ENCODE measurements at regions not wholly inside any gene's neighbourhood (a gene's known extent, or its start where the extent isn't known, plus 50 kb on each side); places are given as distances from the start of the nearest gene placed in this dataset.

DNA sequence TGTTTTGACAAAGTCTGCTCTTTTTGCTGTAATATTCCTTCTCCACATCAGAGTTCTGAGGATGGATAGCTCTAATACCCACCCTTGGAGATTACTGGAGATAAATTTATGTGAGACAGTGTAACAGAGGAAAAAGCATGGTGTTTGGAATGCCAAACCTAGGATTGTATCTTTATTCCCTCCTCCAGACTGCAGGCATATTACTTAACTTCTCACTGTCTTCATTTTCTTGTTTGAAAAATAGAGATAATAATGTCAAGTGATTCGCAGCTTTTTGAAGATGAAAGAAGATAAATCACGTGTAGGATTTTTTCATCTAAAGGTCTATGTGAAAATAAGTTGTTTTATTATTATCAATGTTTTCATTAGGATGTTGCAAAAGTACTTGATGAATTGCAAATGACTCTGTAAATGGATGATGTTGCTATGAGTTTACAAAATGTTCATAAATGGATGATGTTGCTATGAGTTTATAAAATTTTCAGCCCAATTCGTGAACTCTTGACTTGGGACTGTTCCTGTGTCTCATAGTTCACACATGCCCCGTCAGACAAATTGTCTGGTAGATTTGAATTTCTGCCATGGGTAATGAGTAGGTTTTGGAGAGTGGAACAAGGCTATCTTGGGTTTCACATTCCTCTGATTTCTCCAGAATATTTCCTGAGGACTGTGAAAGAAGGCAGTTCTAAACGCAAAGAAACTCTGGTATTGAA lies 113.1 kb upstream of the IGFBP3 start:
- ATAC-seq (ENCODE audit: low read depth in 2 of 2) (no peak), DNase-seq (no peak)
- no peak overlapping the region for H3K27ac ChIP-seq (ENCODE audit: insufficient read depth, low read length, poor library complexity, severe bottlenecking)
- H3K27ac Mint-ChIP-seq = no peak overlapping the region
- no peaks in the 10 kb centered on the region for H3K27me3 ChIP-seq (ENCODE audit: control insufficient read depth, insufficient read depth, low read length)
- H3K9me3 Mint-ChIP-seq = no peaks in the 10 kb centered on the region
- no peaks in the 10 kb centered on the region for H3K36me3 ChIP-seq (ENCODE audit: control insufficient read depth, insufficient read depth, low read length)
- no peaks in the 10 kb centered on the region for H3K4me1 ChIP-seq (ENCODE audit: control insufficient read depth, insufficient read depth, low read length, poor library complexity, severe bottlenecking)
- H3K4me3 ChIP-seq (ENCODE audit: low read depth, low read length) = no peak overlapping the region
- H3K27me3 Mint-ChIP-seq = no peaks in the 10 kb centered on the region
- H3K4me3 Mint-ChIP-seq = no peak overlapping the region
- no peaks in the 10 kb centered on the region for H3K36me3 Mint-ChIP-seq
- H3K9me3 ChIP-seq (ENCODE audit: control insufficient read depth in 2 of 2, low read length in 2 of 2) = no peaks in the 10 kb centered on the region
- no peaks in the 10 kb centered on the region for H3K4me1 Mint-ChIP-seq

GRCh38 chr7:46033592-46033991 lies 112.5 kb upstream of the IGFBP3 start:
- H3K4me1 ChIP-seq (ENCODE audit: control insufficient read depth, insufficient read depth, low read length, poor library complexity, severe bottlenecking) = no peaks in the 10 kb centered on the region
- no peaks in the 10 kb centered on the region for H3K27me3 ChIP-seq (ENCODE audit: control insufficient read depth, insufficient read depth, low read length)
- H3K27ac Mint-ChIP-seq = no peak overlapping the region
- H3K4me3 ChIP-seq (ENCODE audit: low read depth, low read length) = no peak overlapping the region
- H3K27ac ChIP-seq (ENCODE audit: insufficient read depth, low read length, poor library complexity, severe bottlenecking) = no peak overlapping the region
- H3K4me1 Mint-ChIP-seq = no peaks in the 10 kb centered on the region
- H3K4me3 Mint-ChIP-seq = no peak overlapping the region
- no peaks in the 10 kb centered on the region for H3K36me3 ChIP-seq (ENCODE audit: control insufficient read depth, insufficient read depth, low read length)
- H3K27me3 Mint-ChIP-seq = no peaks in the 10 kb centered on the region
- DNase-seq = no peak
- H3K9me3 ChIP-seq (ENCODE audit: control insufficient read depth in 2 of 2, low read length in 2 of 2) = no peaks in the 10 kb centered on the region
- H3K9me3 Mint-ChIP-seq = no peaks in the 10 kb centered on the region
- H3K36me3 Mint-ChIP-seq = no peaks in the 10 kb centered on the region
- ATAC-seq (ENCODE audit: low read depth in 2 of 2) = no peak

DNA sequence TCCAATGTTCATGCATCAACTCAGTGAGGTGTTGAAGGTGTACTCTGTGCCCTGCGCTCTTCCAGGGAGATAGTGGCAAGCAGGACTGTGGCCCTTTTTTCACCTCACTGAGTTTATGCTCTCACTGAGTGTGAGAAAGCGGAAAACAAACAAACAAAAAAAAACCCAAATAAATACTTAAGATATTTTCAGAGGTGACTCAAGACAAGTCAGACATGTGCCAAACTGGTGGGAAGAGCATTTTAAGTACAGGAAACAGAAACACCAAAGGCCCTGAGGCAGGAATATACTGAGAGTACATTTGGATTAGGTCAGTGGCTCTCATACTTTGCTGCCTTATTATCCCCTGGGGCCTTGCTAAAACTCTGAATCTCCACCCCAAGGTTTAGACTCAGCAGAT lies 111.9 kb upstream of the IGFBP3 start:
- Mint-ChIP-seq H3K27me3 (no peaks in the 10 kb centered on the region), H3K36me3 (no peaks in the 10 kb centered on the region), H3K9me3 (no peaks in the 10 kb centered on the region), H3K4me1 (no peaks in the 10 kb centered on the region), H3K4me3 (no peak overlapping the region), H3K27ac (no peak overlapping the region)
- Histone ChIP-seq H3K27ac (ENCODE audit: insufficient read depth, low read length, poor library complexity, severe bottlenecking) (no peak overlapping the region), H3K36me3 (ENCODE audit: control insufficient read depth, insufficient read depth, low read length) (no peaks in the 10 kb centered on the region), H3K4me1 (ENCODE audit: control insufficient read depth, insufficient read depth, low read length, poor library complexity, severe bottlenecking) (no peaks in the 10 kb centered on the region), H3K27me3 (ENCODE audit: control insufficient read depth, insufficient read depth, low read length) (no peaks in the 10 kb centered on the region), H3K4me3 (ENCODE audit: low read depth, low read length) (no peak overlapping the region), H3K9me3 (ENCODE audit: control insufficient read depth in 2 of 2, low read length in 2 of 2) (no peaks in the 10 kb centered on the region)
- no peak for ATAC-seq (ENCODE audit: low read depth in 2 of 2)
- no peak for DNase-seq

DNA sequence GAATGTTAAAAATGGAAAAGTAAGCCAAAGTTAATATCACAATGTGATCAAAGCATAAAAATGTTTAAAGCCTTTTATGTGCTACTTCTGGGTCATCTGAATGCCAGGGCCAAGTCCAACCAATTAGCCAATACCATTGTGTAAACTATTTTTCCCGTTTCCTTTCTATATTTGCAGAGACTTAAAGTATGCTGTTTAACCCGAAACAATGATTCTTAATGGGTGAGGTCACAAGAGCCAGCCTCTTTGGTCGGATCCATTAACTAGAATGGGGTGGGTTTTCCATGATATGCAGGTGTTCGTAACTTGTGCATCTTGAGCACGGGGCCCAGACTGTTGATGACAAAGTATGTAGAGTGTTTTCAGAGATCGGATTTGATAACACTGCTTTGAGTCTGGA lies 111.3 kb upstream of the IGFBP3 start:
- Histone ChIP-seq H3K36me3 (ENCODE audit: control insufficient read depth, insufficient read depth, low read length) (no peaks in the 10 kb centered on the region), H3K4me3 (ENCODE audit: low read depth, low read length) (no peak overlapping the region), H3K27ac (ENCODE audit: insufficient read depth, low read length, poor library complexity, severe bottlenecking) (no peak overlapping the region), H3K27me3 (ENCODE audit: control insufficient read depth, insufficient read depth, low read length) (no peaks in the 10 kb centered on the region), H3K9me3 (ENCODE audit: control insufficient read depth in 2 of 2, low read length in 2 of 2) (no peaks in the 10 kb centered on the region), H3K4me1 (ENCODE audit: control insufficient read depth, insufficient read depth, low read length, poor library complexity, severe bottlenecking) (no peaks in the 10 kb centered on the region)
- no peak overlapping the region for H3K27ac Mint-ChIP-seq
- DNase-seq (no peak), ATAC-seq (ENCODE audit: low read depth in 2 of 2) (no peak)
- H3K27me3 Mint-ChIP-seq = no peaks in the 10 kb centered on the region
- H3K4me3 Mint-ChIP-seq = no peak overlapping the region
- H3K36me3 Mint-ChIP-seq = no peaks in the 10 kb centered on the region
- H3K9me3 Mint-ChIP-seq = no peaks in the 10 kb centered on the region
- no peaks in the 10 kb centered on the region for H3K4me1 Mint-ChIP-seq

DNA sequence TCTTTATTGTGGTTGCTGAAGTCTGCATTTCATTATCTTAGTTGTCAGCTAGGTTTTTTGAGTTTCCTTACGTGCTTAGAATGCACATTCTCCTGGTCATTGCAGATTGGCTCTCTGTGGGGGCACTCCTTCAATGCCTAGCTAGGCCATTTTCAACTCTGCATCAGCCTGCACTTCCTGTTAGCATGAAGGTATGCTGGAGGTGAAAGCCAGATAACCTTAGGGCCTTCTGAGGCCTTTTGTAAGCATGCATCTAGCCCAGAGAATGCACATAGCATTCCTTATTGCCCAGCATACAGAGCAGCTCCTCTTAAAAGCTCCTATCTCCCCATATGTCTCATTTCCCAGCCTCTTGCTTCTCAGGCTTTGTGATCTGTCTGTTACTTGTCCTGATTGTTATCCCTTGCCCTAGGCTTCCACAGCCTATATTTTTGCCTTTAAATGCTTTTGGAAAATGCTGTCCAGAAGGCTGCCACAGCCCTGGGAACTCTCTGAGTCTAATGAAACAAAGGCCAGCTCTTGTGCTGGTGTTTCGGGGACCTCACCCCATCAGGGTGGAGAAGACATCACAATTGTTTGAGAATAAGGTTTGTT lies 108.1 kb upstream of the IGFBP3 start:
- H3K27me3 ChIP-seq (ENCODE audit: control insufficient read depth, insufficient read depth, low read length) = no peaks in the 10 kb centered on the region
- H3K4me3 Mint-ChIP-seq = no peak overlapping the region
- H3K27me3 Mint-ChIP-seq = peaks cover 4% of the 10 kb centered on the region
- no peaks in the 10 kb centered on the region for H3K36me3 ChIP-seq (ENCODE audit: control insufficient read depth, insufficient read depth, low read length)
- DNase-seq (no peak), ATAC-seq (ENCODE audit: low read depth in 2 of 2) (no peak)
- no peaks in the 10 kb centered on the region for H3K4me1 Mint-ChIP-seq
- no peak overlapping the region for H3K27ac Mint-ChIP-seq
- no peak overlapping the region for H3K4me3 ChIP-seq (ENCODE audit: low read depth, low read length)
- H3K9me3 ChIP-seq (ENCODE audit: control insufficient read depth in 2 of 2, low read length in 2 of 2) = no peaks in the 10 kb centered on the region
- H3K36me3 Mint-ChIP-seq = no peaks in the 10 kb centered on the region
- H3K27ac ChIP-seq (ENCODE audit: insufficient read depth, low read length, poor library complexity, severe bottlenecking) = no peak overlapping the region
- no peaks in the 10 kb centered on the region for H3K4me1 ChIP-seq (ENCODE audit: control insufficient read depth, insufficient read depth, low read length, poor library complexity, severe bottlenecking)
- H3K9me3 Mint-ChIP-seq = no peaks in the 10 kb centered on the region

DNA sequence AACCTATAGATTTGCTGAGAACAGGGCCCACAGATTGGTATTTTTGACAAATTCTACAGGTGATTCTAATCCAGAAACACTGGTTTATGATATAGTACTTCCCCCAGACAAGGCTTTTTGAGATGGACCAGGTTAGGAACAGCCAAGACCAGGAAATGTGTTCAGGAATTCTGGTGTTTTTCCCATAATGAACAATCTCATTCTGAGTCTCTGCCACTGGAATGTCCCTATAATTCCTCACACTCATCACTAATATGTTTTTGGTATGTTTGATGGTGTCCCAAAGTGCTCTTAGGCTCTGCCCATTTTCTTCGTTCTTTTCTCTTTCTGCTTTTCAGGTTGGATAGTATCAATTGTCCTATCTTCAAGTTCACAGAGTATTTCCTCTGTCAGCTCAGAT lies 107.2 kb upstream of the IGFBP3 start:
- H3K9me3 Mint-ChIP-seq = no peaks in the 10 kb centered on the region
- Histone ChIP-seq H3K27ac (ENCODE audit: insufficient read depth, low read length, poor library complexity, severe bottlenecking) (no peak overlapping the region), H3K36me3 (ENCODE audit: control insufficient read depth, insufficient read depth, low read length) (no peaks in the 10 kb centered on the region), H3K9me3 (ENCODE audit: control insufficient read depth in 2 of 2, low read length in 2 of 2) (no peaks in the 10 kb centered on the region), H3K4me1 (ENCODE audit: control insufficient read depth, insufficient read depth, low read length, poor library complexity, severe bottlenecking) (no peaks in the 10 kb centered on the region), H3K27me3 (ENCODE audit: control insufficient read depth, insufficient read depth, low read length) (no peaks in the 10 kb centered on the region), H3K4me3 (ENCODE audit: low read depth, low read length) (no peak overlapping the region)
- H3K27ac Mint-ChIP-seq = no peak overlapping the region
- H3K4me3 Mint-ChIP-seq = no peak overlapping the region
- no peaks in the 10 kb centered on the region for H3K4me1 Mint-ChIP-seq
- H3K36me3 Mint-ChIP-seq = no peaks in the 10 kb centered on the region
- ATAC-seq (ENCODE audit: low read depth in 2 of 2) (no peak), DNase-seq (no peak)
- peaks cover 4% of the 10 kb centered on the region for H3K27me3 Mint-ChIP-seq

DNA sequence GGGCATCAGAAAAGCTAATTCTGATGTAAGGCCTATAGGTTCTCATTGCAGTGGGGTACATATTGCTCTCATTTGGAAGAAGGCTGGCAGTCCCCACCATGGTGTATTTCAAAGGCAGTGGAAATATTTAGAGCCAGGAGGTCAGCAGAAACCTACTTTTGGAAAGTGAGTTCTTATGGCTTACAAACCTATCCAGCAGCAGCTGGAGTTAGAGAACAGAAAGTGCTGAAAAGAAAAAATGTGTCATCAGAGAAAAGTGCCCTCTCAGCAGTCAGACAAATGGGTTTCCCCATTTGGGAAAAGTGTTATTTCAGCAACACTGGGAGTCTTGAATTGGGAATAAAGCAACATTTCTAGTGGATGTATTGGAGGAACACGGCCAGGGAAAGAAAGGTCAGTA lies 105.7 kb upstream of the IGFBP3 start:
- peaks cover 4% of the 10 kb centered on the region for H3K27me3 Mint-ChIP-seq
- H3K4me1 Mint-ChIP-seq = no peaks in the 10 kb centered on the region
- Histone ChIP-seq H3K4me1 (ENCODE audit: control insufficient read depth, insufficient read depth, low read length, poor library complexity, severe bottlenecking) (no peaks in the 10 kb centered on the region), H3K9me3 (ENCODE audit: control insufficient read depth in 2 of 2, low read length in 2 of 2) (no peaks in the 10 kb centered on the region), H3K27ac (ENCODE audit: insufficient read depth, low read length, poor library complexity, severe bottlenecking) (no peak overlapping the region), H3K27me3 (ENCODE audit: control insufficient read depth, insufficient read depth, low read length) (no peaks in the 10 kb centered on the region), H3K36me3 (ENCODE audit: control insufficient read depth, insufficient read depth, low read length) (no peaks in the 10 kb centered on the region), H3K4me3 (ENCODE audit: low read depth, low read length) (no peak overlapping the region)
- H3K36me3 Mint-ChIP-seq = no peaks in the 10 kb centered on the region
- H3K27ac Mint-ChIP-seq = no peak overlapping the region
- DNase-seq = no peak
- H3K4me3 Mint-ChIP-seq = no peak overlapping the region
- H3K9me3 Mint-ChIP-seq = no peaks in the 10 kb centered on the region
- no peak for ATAC-seq (ENCODE audit: low read depth in 2 of 2)

- H3K4me1 Mint-ChIP-seq = no peaks in the 10 kb centered on the region
- Histone ChIP-seq H3K27me3 (ENCODE audit: control insufficient read depth, insufficient read depth, low read length) (no peaks in the 10 kb centered on the region), H3K36me3 (ENCODE audit: control insufficient read depth, insufficient read depth, low read length) (no peaks in the 10 kb centered on the region), H3K27ac (ENCODE audit: insufficient read depth, low read length, poor library complexity, severe bottlenecking) (no peak overlapping the region), H3K9me3 (ENCODE audit: control insufficient read depth in 2 of 2, low read length in 2 of 2) (no peaks in the 10 kb centered on the region), H3K4me1 (ENCODE audit: control insufficient read depth, insufficient read depth, low read length, poor library complexity, severe bottlenecking) (no peaks in the 10 kb centered on the region), H3K4me3 (ENCODE audit: low read depth, low read length) (no peak overlapping the region)
- DNase-seq = no peak
- H3K4me3 Mint-ChIP-seq = no peak overlapping the region
- peaks cover 8% of the 10 kb centered on the region for H3K27me3 Mint-ChIP-seq
- no peaks in the 10 kb centered on the region for H3K36me3 Mint-ChIP-seq
- no peaks in the 10 kb centered on the region for H3K9me3 Mint-ChIP-seq
- ATAC-seq (ENCODE audit: low read depth in 2 of 2) = no peak
- no peak overlapping the region for H3K27ac Mint-ChIP-seq
These were observed 103.3 kb upstream of the IGFBP3 start for GRCh38 chr7:46024263-46024916.
